H1 (cell line): ENCODE measurements at regions not wholly inside any gene's neighbourhood (a gene's known extent, or its start where the extent isn't known, plus 50 kb on each side); places are given as distances from the start of the nearest gene placed in this dataset.

Experiments
- CBX8 ChIP-seq: fragments of 300-800, 300-1000 bp; sonication (generic); IDR thresholded peaks from 2 replicates; pipeline ENCODE4 v1.7.1; 2016; ENCODE audit warnings: low read depth, low read length, borderline replicate concordance
- CTCF ChIP-seq, 3 experiments: IDR thresholded peaks; 1 replicate in 2 of 3; 2 replicates in 1 of 3; pipeline versions ENCODE4 v1.5.1 to v1.6.1; 2011; ENCODE audit warnings: low read length in 3 of 3, mild to moderate bottlenecking in 3 of 3, inconsistent platforms in 2 of 3, low read depth in 1 of 3, moderate library complexity in 1 of 3; ENCODE audit not compliant: insufficient read depth in 1 of 3; ENCODE audit errors: control extremely low read depth in 1 of 3
- MAFK ChIP-seq: IDR thresholded peaks from 2 replicates; pipeline ENCODE4 v1.6.1; 2012; ENCODE audit warnings: low read depth, mild to moderate bottlenecking, improper control_type of control experiment, low read length
- MAX ChIP-seq: IDR thresholded peaks from 2 replicates; pipeline ENCODE4 v1.6.1; 2012; ENCODE audit warnings: inconsistent platforms
- POLR2AphosphoS5 ChIP-seq: IDR thresholded peaks from 2 replicates; pipeline ENCODE4 v1.6.1; 2011; ENCODE audit warnings: low read depth, low read length
- POU5F1 ChIP-seq: IDR thresholded peaks from 2 replicates; pipeline ENCODE4 v1.6.1; 2011; ENCODE audit warnings: low read depth, mild to moderate bottlenecking, low read length, moderate library complexity
- SIRT6 ChIP-seq: IDR thresholded peaks from one replicate; pipeline ENCODE4 v1.7.1; 2012; ENCODE audit warnings: low read length, inconsistent platforms
- TAF7 ChIP-seq: optimal IDR thresholded peaks from 2 replicates; pipeline ENCODE3; 2011; ENCODE audit warnings: low read depth, mild to moderate bottlenecking, inconsistent platforms, low read length, moderate library complexity, borderline replicate concordance
- ZNF274 ChIP-seq: IDR thresholded peaks from 2 replicates; pipeline ENCODE4 v1.7.0; 2012; ENCODE audit warnings: low read length, borderline replicate concordance; ENCODE audit errors: extremely low read depth

- TF ChIP-seq MAX = no peak
- TF ChIP-seq POU5F1 = no peak
- no peak for TF ChIP-seq MAFK
- no peak for TF ChIP-seq POLR2AphosphoS5
- TF ChIP-seq CBX8 = no peak
- no peak for TF ChIP-seq CTCF (IDR thresholded peaks at IDR 0.05; ENCODE audit: control extremely low read depth in 1 of 3, insufficient read depth in 1 of 3, low read depth in 1 of 3, low read length in 3 of 3)
- TF ChIP-seq SIRT6 = no peak
- TF ChIP-seq TAF7 = no peak
- TF ChIP-seq ZNF274 = no peak
These were observed 149.9 kb upstream of the PIRT start for GRCh38 chr17:10987786-10988185.
